RWPE2 (cell line): ENCODE measurements at regions not wholly inside any gene's neighbourhood (a gene's known extent, or its start where the extent isn't known, plus 50 kb on each side); places are given as distances from the start of the nearest gene placed in this dataset.
A peak's percentile ranks its signal among the peaks of the same experiment; 100 is the strongest.
"Not testable (repeated sequence)": the region's sequence is repeated elsewhere in the genome, so short reads cannot be mapped to it uniquely, and the experiment has no call there.

Source experiments
- ATAC-seq: fragments of 200-7000 bp; cut with Tn5 transposase; 3 replicates; pipeline ENCODE4 v1.9.1; 2021; ENCODE audit warnings: low read depth
- DNase-seq: peaks from one replicate; pipeline ENCODE4 v3.0.0-alpha.2; 2020; ENCODE audit warnings: low spot score
- H3K27ac ChIP-seq: fragments of 450-650 bp; 2 replicates; pipeline ENCODE4 v1.5.1; 2017; ENCODE audit warnings: mild to moderate bottlenecking; ENCODE audit not compliant: poor library complexity, severe bottlenecking
- H3K27me3 ChIP-seq: fragments of 250-450 bp; sonication (Bioruptor Pico); 2 replicates; pipeline ENCODE4 v1.5.1; 2021; ENCODE audit warnings: mild to moderate bottlenecking, moderate library complexity; ENCODE audit not compliant: insufficient read depth, poor library complexity, severe bottlenecking
- H3K36me3 ChIP-seq: fragments of 250-450 bp; sonication (Bioruptor Pico); 2 replicates; pipeline ENCODE4 v1.5.1; 2020; ENCODE audit warnings: low read depth, mild to moderate bottlenecking, moderate library complexity
- H3K4me1 ChIP-seq: fragments of 250-450 bp; sonication (Bioruptor Pico); 2 replicates; pipeline ENCODE4 v1.5.1; 2021; ENCODE audit warnings: mild to moderate bottlenecking, moderate library complexity; ENCODE audit not compliant: insufficient read depth, poor library complexity, severe bottlenecking
- H3K4me3 ChIP-seq: fragments of 250-450 bp; sonication (Bioruptor Pico); 2 replicates; pipeline ENCODE4 v1.5.1; 2021; ENCODE audit warnings: mild to moderate bottlenecking, moderate library complexity; ENCODE audit not compliant: severe bottlenecking
- H3K9me3 ChIP-seq: fragments of 250-450 bp; sonication (Bioruptor Pico); 2 replicates; pipeline ENCODE4 v1.5.1; 2021; ENCODE audit warnings: mild to moderate bottlenecking, moderate library complexity; ENCODE audit not compliant: severe bottlenecking
- CTCF ChIP-seq: fragments of 450-650 bp; IDR thresholded peaks from one replicate; pipeline ENCODE4 v1.5.1; 2017; ENCODE audit warnings: mild to moderate bottlenecking, moderate library complexity; ENCODE audit not compliant: poor library complexity, severe bottlenecking

- H3K4me3 ChIP-seq, result no peak overlapping the region
- ATAC-seq, result peak; percentile 98
Measured at GRCh38 chr5:123700624-123701287, 188.8 kb downstream of the CSNK1G3 start.

GRCh38 chr5:123699571-123699970, 187.6 kb downstream of the CSNK1G3 start:
- Histone ChIP-seq H3K27me3 (no peaks in the 10 kb centered on the region), H3K4me3 (no peak overlapping the region), H3K36me3 (no peaks in the 10 kb centered on the region), H3K4me1 (peaks cover 9% of the 10 kb centered on the region), H3K9me3 (no peaks in the 10 kb centered on the region), H3K27ac (no peak overlapping the region)
- ATAC-seq (no peak), DNase-seq (no peak)
- TF ChIP-seq CTCF, result no peak

More at GRCh38 chr5:123700624-123701287, 188.8 kb downstream of the CSNK1G3 start:
- H3K36me3 ChIP-seq, result no peaks in the 10 kb centered on the region
- H3K27me3 ChIP-seq, result no peaks in the 10 kb centered on the region
- no peak for DNase-seq
- no peaks in the 10 kb centered on the region for H3K9me3 ChIP-seq
- H3K4me1 ChIP-seq, result peaks cover 9% of the 10 kb centered on the region
- no peak for TF ChIP-seq CTCF
- peak overlapping the region; percentile 54 for H3K27ac ChIP-seq

- not testable (repeated sequence) for H3K9me3 ChIP-seq, DNase-seq, ATAC-seq, H3K36me3 ChIP-seq, H3K27me3 ChIP-seq, H3K4me1 ChIP-seq, H3K27ac ChIP-seq, H3K4me3 ChIP-seq
Measured at GRCh38 chr5:123698937-123699336, 187.0 kb downstream of the CSNK1G3 start.

- Histone ChIP-seq H3K9me3 (no peaks in the 10 kb centered on the region), H3K36me3 (no peaks in the 10 kb centered on the region; the same call in 1 of the 2 replicates), H3K4me1 (peaks cover 9% of the 10 kb centered on the region), H3K4me3 (no peak overlapping the region), H3K27me3 (no peaks in the 10 kb centered on the region), H3K27ac (no peak overlapping the region)
- no peak for TF ChIP-seq CTCF
- peak; percentile 43; the same call in 2 of the 3 replicates for ATAC-seq
- DNase-seq, result no peak
Measured at GRCh38 chr5:123696921-123697341, 185.0 kb downstream of the CSNK1G3 start.

- DNase-seq, result no peak
- 0 out of 3 replicates have a peak, but pooled peaks have one; percentile 46 for ATAC-seq
- H3K4me1 ChIP-seq, result no peaks in the 10 kb centered on the region
- no peaks in the 10 kb centered on the region for H3K27me3 ChIP-seq
- H3K36me3 ChIP-seq, result no peaks in the 10 kb centered on the region; the same call in 1 of the 2 replicates
- no peak overlapping the region for H3K4me3 ChIP-seq
- no peak for TF ChIP-seq CTCF
- H3K27ac ChIP-seq, result no peak overlapping the region
- H3K9me3 ChIP-seq, result no peaks in the 10 kb centered on the region
Measured at GRCh38 chr5:123690821-123691220, 178.8 kb downstream of the CSNK1G3 start.
